Neural progenitor cell (in vitro differentiated cells): ENCODE measurements at regions not wholly inside any gene's neighbourhood (a gene's known extent, or its start where the extent isn't known, plus 50 kb on each side); places are given as distances from the start of the nearest gene placed in this dataset.

Experiments
- DNase-seq: peaks from one replicate; pipeline ENCODE4 v3.0.0-alpha.2; 2016; ENCODE audit warnings: low spot score
- H2AFZ ChIP-seq: fragments of 200-600 bp; sonication (generic); replicated peaks from 2 replicates; pipeline ENCODE4 v1.6.1; 2016; ENCODE audit warnings: antibody characterized with exemption
- H3F3A ChIP-seq: fragments of 200-600 bp; sonication (generic); 2 replicates; pipeline ENCODE4 v1.6.1; 2016; ENCODE audit warnings: antibody characterized with exemption, low read depth
- H3K27ac ChIP-seq: fragments of 200-600 bp; sonication (generic); 2 replicates; pipeline ENCODE4 v1.5.1; 2016; ENCODE audit warnings: mild to moderate bottlenecking
- H3K27me3 ChIP-seq: fragments of 200-600 bp; sonication (generic); 2 replicates; pipeline ENCODE4 v1.6.1; 2016; ENCODE audit warnings: mild to moderate bottlenecking, moderate library complexity
- H3K36me3 ChIP-seq: fragments of 200-600 bp; sonication (generic); 2 replicates; pipeline ENCODE4 v1.5.1; 2016
- H3K4me1 ChIP-seq: fragments of 200-600 bp; sonication (generic); 2 replicates; pipeline ENCODE4 v1.6.1; 2016; ENCODE audit warnings: mixed run types
- H3K4me2 ChIP-seq: fragments of 200-600 bp; sonication (generic); 2 replicates; pipeline ENCODE4 v1.6.1; 2016
- H3K4me3 ChIP-seq: fragments of 200-600 bp; sonication (generic); 2 replicates; pipeline ENCODE4 v1.5.1; 2016
- H3K79me2 ChIP-seq: fragments of 200-600 bp; sonication (generic); 2 replicates; pipeline ENCODE4 v1.6.1; 2016; ENCODE audit warnings: low read depth
- H3K9ac ChIP-seq: fragments of 200-600 bp; sonication (generic); 2 replicates; pipeline ENCODE4 v1.6.1; 2016
- H3K9me3 ChIP-seq: fragments of 200-600 bp; sonication (generic); 2 replicates; pipeline ENCODE4 v1.5.1; 2016; ENCODE audit warnings: low read depth
- H4K20me1 ChIP-seq: fragments of 200-600 bp; sonication (generic); 2 replicates; pipeline ENCODE4 v1.6.1; 2016; ENCODE audit warnings: low read depth
- H3K27ac Mint-ChIP-seq: 3 replicates; pipeline ENCODE4 v1.8.0; 2021; ENCODE audit warnings: mixed read lengths
- H3K27me3 Mint-ChIP-seq: 2 replicates; pipeline ENCODE4 v1.8.0; 2022; ENCODE audit warnings: low read depth, mild to moderate bottlenecking, inconsistent platforms, moderate library complexity, mixed read lengths; ENCODE audit not compliant: insufficient read depth
- H3K36me3 Mint-ChIP-seq: 3 replicates; pipeline ENCODE4 v1.8.0; 2021; ENCODE audit warnings: mixed read lengths
- H3K4me1 Mint-ChIP-seq: 3 replicates; pipeline ENCODE4 v1.8.0; 2021; ENCODE audit warnings: mixed read lengths
- H3K4me3 Mint-ChIP-seq: 3 replicates; pipeline ENCODE4 v1.8.0; 2021; ENCODE audit warnings: mild to moderate bottlenecking, moderate library complexity, mixed read lengths
- H3K9me3 Mint-ChIP-seq: 3 replicates; pipeline ENCODE4 v1.8.0; 2020; ENCODE audit warnings: mixed read lengths
- EZH2 ChIP-seq: fragments of 200-600 bp; sonication (generic); IDR thresholded peaks from 2 replicates; pipeline ENCODE4 v1.6.1; 2017; ENCODE audit warnings: antibody characterized with exemption, mild to moderate bottlenecking, moderate library complexity
- EZH2phosphoT487 ChIP-seq: fragments of 200-600 bp; sonication (generic); IDR thresholded peaks from 2 replicates; pipeline ENCODE4 v1.6.1; 2017; ENCODE audit warnings: antibody characterized with exemption
- TF ChIP-seq, protein P1 (sequence below): fragments of 200-600 bp; sonication (generic); IDR thresholded peaks from 2 replicates; pipeline ENCODE4 v1.5.1; 2017; ENCODE audit warnings: antibody characterized with exemption, mild to moderate bottlenecking

DNA sequence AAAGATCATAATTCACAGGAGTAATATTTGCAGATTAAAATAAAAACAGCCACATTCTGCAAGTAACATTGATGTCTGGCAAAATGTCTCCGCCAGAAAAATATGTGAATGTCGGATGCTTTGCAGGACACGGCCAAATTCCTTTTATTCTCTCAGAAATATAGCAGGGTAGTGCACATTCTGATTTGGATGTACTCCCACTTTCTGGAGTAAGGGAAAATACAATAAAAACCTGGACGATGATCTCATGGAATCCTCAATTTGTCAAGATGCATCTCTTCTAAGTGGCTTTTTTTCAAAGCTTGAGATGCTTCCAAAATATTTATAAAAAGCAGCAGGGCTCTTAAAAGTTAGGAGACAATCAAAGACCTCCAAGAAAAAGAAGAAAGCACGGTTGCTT lies 133.3 kb downstream of the TBX5 start:
- H3K27me3 Mint-ChIP-seq, result peaks cover 3% of the 10 kb centered on the region
- no peak overlapping the region for H3K4me3 Mint-ChIP-seq
- no peaks in the 10 kb centered on the region for H3K9me3 ChIP-seq

DNA sequence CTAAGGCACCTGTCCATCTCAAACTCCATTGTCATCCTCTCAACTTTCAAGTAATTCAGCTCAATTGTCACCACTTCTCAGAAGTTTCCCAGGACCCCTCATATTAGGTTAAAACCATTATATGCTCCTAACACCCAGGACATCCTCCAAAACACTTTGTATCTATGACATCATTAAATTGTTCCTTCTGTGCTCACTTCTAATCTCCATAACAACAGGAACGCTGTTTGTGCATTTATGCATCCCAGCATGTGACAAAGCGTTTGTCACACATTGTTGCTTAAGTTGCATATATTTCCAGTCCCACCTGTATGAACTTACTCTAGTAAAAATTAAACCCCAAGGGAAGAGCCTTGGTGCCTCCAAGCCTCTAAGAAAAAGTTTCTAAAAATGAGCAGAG lies 133.9 kb downstream of the TBX5 start:
- peaks cover 3% of the 10 kb centered on the region for H3K27me3 Mint-ChIP-seq
- no peak overlapping the region for H3K4me2 ChIP-seq
- H3K79me2 ChIP-seq, result no peaks in the 10 kb centered on the region
- H3K4me3 Mint-ChIP-seq, result no peak overlapping the region
- no peak for DNase-seq
- no peak overlapping the region for H3K4me3 ChIP-seq
- H3K36me3 Mint-ChIP-seq, result no peaks in the 10 kb centered on the region
- H3K4me1 Mint-ChIP-seq, result peaks cover 18% of the 10 kb centered on the region
- no peaks in the 10 kb centered on the region for H3F3A ChIP-seq
- no peak overlapping the region for H3K27ac ChIP-seq
- no peaks in the 10 kb centered on the region for H3K27me3 ChIP-seq
- no peaks in the 10 kb centered on the region for H3K36me3 ChIP-seq
- H3K9me3 ChIP-seq, result no peaks in the 10 kb centered on the region
- H3K9ac ChIP-seq, result no peak overlapping the region
- H3K4me1 ChIP-seq, result peaks cover 14% of the 10 kb centered on the region
- H3K27ac Mint-ChIP-seq, result no peak overlapping the region
- TF ChIP-seq, protein P1, sequence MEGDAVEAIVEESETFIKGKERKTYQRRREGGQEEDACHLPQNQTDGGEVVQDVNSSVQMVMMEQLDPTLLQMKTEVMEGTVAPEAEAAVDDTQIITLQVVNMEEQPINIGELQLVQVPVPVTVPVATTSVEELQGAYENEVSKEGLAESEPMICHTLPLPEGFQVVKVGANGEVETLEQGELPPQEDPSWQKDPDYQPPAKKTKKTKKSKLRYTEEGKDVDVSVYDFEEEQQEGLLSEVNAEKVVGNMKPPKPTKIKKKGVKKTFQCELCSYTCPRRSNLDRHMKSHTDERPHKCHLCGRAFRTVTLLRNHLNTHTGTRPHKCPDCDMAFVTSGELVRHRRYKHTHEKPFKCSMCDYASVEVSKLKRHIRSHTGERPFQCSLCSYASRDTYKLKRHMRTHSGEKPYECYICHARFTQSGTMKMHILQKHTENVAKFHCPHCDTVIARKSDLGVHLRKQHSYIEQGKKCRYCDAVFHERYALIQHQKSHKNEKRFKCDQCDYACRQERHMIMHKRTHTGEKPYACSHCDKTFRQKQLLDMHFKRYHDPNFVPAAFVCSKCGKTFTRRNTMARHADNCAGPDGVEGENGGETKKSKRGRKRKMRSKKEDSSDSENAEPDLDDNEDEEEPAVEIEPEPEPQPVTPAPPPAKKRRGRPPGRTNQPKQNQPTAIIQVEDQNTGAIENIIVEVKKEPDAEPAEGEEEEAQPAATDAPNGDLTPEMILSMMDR, result no peak
- no peak for TF ChIP-seq EZH2phosphoT487
- no peak for TF ChIP-seq EZH2
- no peaks in the 10 kb centered on the region for H3K9me3 Mint-ChIP-seq
- H2AFZ ChIP-seq, result no peak overlapping the region
- H4K20me1 ChIP-seq, result no peaks in the 10 kb centered on the region

More for the DNA sequence above, 133.3 kb downstream of the TBX5 start:
- DNase-seq, result no peak
- peak overlapping the region; percentile 5 for H2AFZ ChIP-seq
- peaks cover 14% of the 10 kb centered on the region for H3K4me1 ChIP-seq
- Mint-ChIP-seq H3K27ac (no peak overlapping the region), H3K4me1 (peaks cover 18% of the 10 kb centered on the region), H3K36me3 (no peaks in the 10 kb centered on the region), H3K9me3 (no peaks in the 10 kb centered on the region)
- no peak overlapping the region for H3K4me2 ChIP-seq
- no peak overlapping the region for H3K9ac ChIP-seq
- H3F3A ChIP-seq, result no peaks in the 10 kb centered on the region
- no peak overlapping the region for H3K27ac ChIP-seq
- no peaks in the 10 kb centered on the region for H3K79me2 ChIP-seq
- no peaks in the 10 kb centered on the region for H3K36me3 ChIP-seq
- no peaks in the 10 kb centered on the region for H4K20me1 ChIP-seq
- TF ChIP-seq EZH2, result no peak
- TF ChIP-seq, protein P1, result no peak
- no peak for TF ChIP-seq EZH2phosphoT487
- H3K27me3 ChIP-seq, result no peaks in the 10 kb centered on the region
- H3K4me3 ChIP-seq, result no peak overlapping the region

DNA sequence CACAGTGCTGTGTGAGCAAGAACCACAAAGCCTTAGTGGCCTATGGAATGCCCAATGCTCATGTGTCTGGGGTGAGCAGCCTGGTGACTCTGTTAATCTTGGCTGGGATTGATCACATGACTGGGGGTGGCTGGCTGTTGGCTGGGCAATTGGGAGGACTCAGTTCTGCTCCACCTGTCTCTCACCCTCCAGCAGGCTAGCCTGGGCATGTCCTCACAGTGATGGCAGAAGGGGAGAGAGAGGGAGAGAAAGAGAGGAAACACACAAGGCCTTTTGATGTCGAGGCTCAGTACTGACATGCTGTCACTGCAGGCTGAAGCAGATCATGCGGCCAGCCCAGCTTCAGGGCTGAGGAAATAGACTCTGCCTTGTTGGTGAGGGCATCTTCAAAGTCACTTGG lies 136.8 kb downstream of the TBX5 start:
- no peaks in the 10 kb centered on the region for H4K20me1 ChIP-seq
- H3K27ac Mint-ChIP-seq, result no peak overlapping the region
- no peaks in the 10 kb centered on the region for H3K9me3 Mint-ChIP-seq
- peaks cover 10% of the 10 kb centered on the region for H3K4me1 Mint-ChIP-seq
- H3K9ac ChIP-seq, result no peak overlapping the region
- no peaks in the 10 kb centered on the region for H3K9me3 ChIP-seq
- H3K27ac ChIP-seq, result no peak overlapping the region
- DNase-seq, result no peak
- H3K4me2 ChIP-seq, result no peak overlapping the region
- H3K4me3 Mint-ChIP-seq, result no peak overlapping the region
- peaks cover 6% of the 10 kb centered on the region for H3K4me1 ChIP-seq
- no peaks in the 10 kb centered on the region for H3F3A ChIP-seq
- H3K36me3 Mint-ChIP-seq, result no peaks in the 10 kb centered on the region
- no peak overlapping the region for H3K4me3 ChIP-seq
- H3K27me3 Mint-ChIP-seq, result peaks cover 6% of the 10 kb centered on the region
- H3K79me2 ChIP-seq, result no peaks in the 10 kb centered on the region
- H2AFZ ChIP-seq, result no peak overlapping the region
- TF ChIP-seq, protein P1, result no peak
- no peak for TF ChIP-seq EZH2phosphoT487
- TF ChIP-seq EZH2, result no peak
- no peaks in the 10 kb centered on the region for H3K36me3 ChIP-seq
- H3K27me3 ChIP-seq, result no peaks in the 10 kb centered on the region

DNA sequence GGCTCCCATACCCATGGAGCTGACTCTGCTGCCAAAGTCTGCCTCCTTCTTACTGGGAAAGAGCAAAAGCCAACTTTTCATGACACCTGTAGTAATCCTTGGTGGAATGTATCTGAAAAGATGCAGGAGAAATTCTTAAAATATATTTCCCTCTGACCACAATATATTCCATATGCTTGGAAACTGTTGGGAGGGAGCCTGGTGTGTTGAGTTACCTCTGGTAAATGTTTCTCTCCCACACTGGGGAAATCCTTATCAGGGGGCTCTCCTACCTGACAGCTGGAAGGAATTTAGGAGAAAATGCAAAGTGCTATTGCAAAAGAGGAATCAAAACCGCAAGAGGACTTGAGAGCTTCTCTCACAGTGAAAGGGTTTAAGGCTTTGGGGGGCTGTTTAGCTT lies 139.4 kb downstream of the TBX5 start:
- H3K27me3 Mint-ChIP-seq, result peaks cover 4% of the 10 kb centered on the region
- no peak for DNase-seq

More for the DNA sequence above, 139.4 kb downstream of the TBX5 start:
- Histone ChIP-seq H3K9ac (no peak overlapping the region), H3K9me3 (no peaks in the 10 kb centered on the region), H3K4me2 (no peak overlapping the region), H3K4me1 (no peaks in the 10 kb centered on the region), H3K36me3 (no peaks in the 10 kb centered on the region), H3K27ac (no peak overlapping the region), H3K4me3 (no peak overlapping the region), H2AFZ (no peak overlapping the region), H3F3A (no peaks in the 10 kb centered on the region), H3K27me3 (no peaks in the 10 kb centered on the region), H4K20me1 (no peaks in the 10 kb centered on the region), H3K79me2 (no peaks in the 10 kb centered on the region)
- Mint-ChIP-seq H3K4me3 (no peak overlapping the region), H3K4me1 (peaks cover 18% of the 10 kb centered on the region), H3K9me3 (no peaks in the 10 kb centered on the region), H3K27ac (no peak overlapping the region), H3K36me3 (no peaks in the 10 kb centered on the region)
- TF ChIP-seq, protein P1, result no peak
